Stimulated activated CD4-positive, alpha-beta T cell treated with anti-CD3 and anti-CD28 coated beads, TNF-alpha, amount 100 ng/mL, for 24 hours (primary cell): ENCODE measurements at regions not wholly inside any gene's neighbourhood (a gene's known extent, or its start where the extent isn't known, plus 50 kb on each side); places are given as distances from the start of the nearest gene placed in this dataset.
A peak's percentile ranks its signal among the peaks of the same experiment; 100 is the strongest.

Experiments
- DNase-seq, 3 experiments: peaks; one replicate each; pipeline ENCODE4 v3.0.0-alpha.2; 2020; ENCODE audit warnings: low read depth in 3 of 3

DNA sequence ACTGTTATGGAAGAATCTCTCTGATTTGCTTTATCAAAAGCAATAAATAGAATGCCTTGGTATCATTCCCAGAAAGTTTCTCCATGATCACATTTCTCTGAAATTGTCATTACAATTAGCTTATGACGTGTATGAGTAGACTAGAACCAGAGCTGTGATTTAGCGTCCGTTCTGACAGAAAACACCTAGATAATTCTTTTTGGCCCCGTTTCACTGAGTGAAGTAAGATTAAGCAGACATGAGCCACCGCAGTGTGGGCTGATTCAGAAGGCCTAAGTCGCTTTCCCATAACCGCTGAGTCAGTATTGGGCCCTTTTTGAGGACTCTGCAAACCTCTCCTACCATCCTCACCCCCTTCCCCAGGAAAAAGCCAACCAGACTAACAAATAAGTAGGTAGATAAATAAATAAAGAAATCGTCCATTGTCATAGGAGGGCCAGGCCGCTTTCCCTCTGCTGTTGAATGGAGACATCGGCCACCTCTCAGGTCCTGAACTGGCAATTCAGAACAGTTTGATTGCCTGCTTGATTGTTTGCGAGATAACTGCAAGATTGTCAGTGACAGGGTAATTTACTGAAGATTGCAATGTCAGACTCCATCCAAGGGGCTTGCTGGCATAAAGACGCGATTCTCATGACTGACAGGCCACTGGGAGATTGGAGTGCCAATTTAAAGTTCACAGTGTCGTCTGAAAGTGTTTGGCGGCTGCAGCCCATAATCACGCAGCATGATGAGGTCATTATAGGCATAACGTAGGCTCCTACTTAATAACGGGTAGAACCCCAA is 105.0 kb upstream of the WWC1 start:
- DNase-seq: no peak

- no peak for DNase-seq
Observed at GRCh38 chr5:168187614-168188013, 103.8 kb upstream of the WWC1 start.

GRCh38 chr5:168188182-168188581 is 103.3 kb upstream of the WWC1 start:
- no peak for DNase-seq

DNA sequence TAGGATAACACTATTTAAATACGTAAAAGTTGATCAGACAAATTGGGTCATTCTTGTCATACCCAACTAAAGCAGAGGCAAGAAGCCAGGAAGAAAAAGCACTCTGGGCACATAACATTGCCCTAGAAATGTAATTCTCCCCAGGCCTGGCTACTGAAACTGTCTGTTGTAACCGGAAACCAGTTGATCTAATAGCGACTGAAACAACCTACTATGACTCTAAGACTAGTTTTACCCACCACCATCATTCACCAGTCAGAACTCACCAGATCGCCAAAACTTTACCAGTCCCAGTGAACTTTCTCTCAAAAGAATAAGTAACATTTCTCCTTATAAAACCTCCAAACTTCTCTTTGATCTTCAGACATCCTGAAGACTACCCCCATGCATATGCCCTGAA is 99.3 kb upstream of the WWC1 start:
- DNase-seq: no peak

- DNase-seq: no peak
Observed at GRCh38 chr5:168193493-168194250, 97.8 kb upstream of the WWC1 start.

GRCh38 chr5:168195110-168195509 is 96.3 kb upstream of the WWC1 start:
- DNase-seq: no peak

GRCh38 chr5:168198359-168198758 is 93.1 kb upstream of the WWC1 start:
- no peak for DNase-seq

DNA sequence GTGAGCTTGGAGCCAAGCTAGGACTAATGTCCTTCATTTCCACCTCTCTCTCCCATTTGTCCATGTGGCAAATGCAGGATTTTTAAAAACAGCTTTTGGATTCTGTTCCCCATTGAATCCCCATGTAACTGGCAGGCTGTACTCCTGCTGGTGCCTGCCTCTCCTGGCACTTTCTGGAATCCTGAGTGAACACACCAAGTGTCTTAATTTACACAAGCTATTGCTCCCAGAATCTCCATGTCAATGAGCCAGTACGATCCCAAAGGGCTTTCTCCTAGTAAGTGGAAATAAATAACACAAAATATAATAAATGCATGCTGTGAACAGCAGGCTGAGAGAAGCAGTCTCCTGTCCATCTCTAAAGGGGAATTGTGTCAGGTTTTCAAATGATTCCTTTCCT is 88.4 kb upstream of the WWC1 start:
- no peak for DNase-seq

- no peak for DNase-seq
Observed at GRCh38 chr5:168204165-168204564, 87.3 kb upstream of the WWC1 start.

GRCh38 chr5:168207450-168208029 is 83.9 kb upstream of the WWC1 start:
- DNase-seq: no peak

DNA sequence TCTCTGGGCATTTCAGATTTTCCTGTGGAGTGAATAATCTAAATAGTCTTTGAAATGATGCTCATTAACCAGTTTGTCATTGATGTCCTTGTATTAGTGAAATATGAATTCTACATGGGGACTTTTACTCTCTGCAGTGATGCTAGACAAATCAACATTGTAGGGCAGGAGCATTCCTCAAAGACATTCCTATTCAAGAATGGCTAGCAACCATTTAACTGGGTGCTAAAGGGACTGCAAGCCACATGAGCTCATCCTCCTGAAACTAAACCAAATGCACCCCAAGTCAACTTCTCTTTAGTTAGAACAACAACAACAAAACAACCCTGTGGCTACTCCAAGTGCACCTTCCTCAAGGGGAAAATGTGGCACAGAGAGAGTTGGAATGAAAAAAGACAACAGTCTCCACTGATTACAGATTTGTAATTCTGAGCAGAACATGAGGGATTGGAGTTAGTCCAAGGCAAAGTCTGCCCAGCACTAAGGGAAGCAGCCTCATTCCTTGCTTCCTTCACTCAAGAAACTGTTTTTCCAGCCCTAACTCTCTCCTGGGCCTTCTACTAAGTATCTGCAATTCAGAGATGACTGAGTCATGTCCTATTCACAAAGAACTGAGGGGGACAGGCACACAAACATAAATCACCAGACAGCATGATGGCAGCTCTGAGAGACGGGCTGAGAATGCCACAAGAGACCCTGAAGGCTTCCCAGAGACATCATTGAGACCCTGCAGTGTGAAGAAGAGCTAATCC is 82.0 kb upstream of the WWC1 start:
- no peak for DNase-seq

DNA sequence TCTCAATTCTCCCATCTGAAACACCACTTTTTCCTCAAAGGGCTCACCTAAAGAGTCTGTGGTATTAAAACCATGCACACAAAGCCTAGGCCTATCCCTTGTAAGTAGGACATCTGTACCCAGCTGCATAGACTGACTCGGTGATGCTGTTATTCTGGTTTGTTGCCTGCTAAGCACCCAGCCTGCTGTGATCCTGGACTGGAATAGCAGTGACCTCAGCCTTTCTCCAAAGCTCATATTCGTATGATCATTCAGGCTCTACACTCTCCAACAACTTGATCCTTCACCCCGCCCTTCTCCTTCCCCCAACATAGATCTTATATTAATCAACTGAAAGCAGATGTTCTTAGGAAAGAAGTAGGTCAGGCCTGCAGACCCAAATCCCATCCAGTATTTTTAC is 81.4 kb upstream of the WWC1 start:
- no peak for DNase-seq

DNA sequence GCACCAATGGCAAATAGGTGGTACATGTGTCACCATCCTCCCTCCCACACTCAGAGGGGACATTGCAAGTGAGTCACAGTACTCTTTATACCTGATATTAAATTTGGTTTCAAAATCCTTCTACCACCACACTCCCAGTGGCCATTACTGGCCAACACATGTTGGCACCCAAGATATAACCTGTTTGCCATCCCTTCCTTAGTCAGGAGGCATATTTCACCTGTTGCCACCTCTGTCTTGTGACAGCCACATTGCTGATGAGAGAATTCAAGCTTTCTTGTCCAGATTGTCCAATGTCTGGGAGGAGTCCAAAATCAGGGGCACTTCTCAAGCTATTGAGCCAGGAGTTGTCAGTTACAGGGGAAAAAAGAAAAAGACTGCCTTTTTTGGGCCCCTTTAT is 80.2 kb upstream of the WWC1 start:
- no peak for DNase-seq

GRCh38 chr5:168211936-168212335 is 79.5 kb upstream of the WWC1 start:
- DNase-seq: no peak

DNA sequence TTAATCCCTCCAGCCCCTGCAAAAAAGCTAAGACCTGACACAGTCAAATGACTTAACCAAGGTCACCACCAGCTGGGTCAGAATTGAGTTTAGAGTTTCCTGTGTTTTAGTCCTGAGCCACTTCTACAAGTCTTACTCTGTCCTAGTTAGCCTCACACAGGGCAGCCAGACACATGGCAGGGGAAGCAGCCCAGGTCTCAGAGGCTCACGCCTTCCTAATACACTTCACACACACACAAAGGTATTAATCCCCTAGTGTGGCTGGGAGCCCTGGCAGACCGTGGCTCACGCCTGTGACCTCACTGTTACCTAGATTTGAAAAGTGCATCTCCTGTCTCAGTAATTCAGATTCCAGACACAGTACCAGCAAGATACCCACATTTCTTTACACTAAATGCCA is 77.4 kb upstream of the WWC1 start:
- no peak for DNase-seq

- DNase-seq: no peak
Observed at GRCh38 chr5:168214886-168215285, 76.6 kb upstream of the WWC1 start.

DNA sequence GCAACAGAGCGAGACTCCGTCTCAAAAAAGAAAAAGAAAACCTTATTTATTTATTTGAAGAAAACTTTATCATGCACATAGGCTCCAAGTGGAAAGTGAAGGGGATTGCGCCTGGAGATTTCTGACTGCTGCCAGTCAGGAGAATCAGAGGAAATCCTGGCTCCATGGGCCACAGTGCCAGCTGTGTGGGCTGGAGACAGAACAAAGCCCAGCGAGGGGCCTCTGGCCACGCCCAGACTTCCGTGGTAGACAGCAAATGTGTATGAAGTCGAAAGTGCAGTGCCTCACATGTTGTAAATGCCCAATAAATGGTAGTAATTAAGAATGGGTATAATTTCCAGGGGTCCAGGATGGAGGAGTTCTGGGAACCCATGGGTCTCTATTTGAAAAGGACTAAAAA is 75.8 kb upstream of the WWC1 start:
- DNase-seq: no peak

- no peak for DNase-seq
Observed at GRCh38 chr5:168216989-168217388, 74.5 kb upstream of the WWC1 start.

DNA sequence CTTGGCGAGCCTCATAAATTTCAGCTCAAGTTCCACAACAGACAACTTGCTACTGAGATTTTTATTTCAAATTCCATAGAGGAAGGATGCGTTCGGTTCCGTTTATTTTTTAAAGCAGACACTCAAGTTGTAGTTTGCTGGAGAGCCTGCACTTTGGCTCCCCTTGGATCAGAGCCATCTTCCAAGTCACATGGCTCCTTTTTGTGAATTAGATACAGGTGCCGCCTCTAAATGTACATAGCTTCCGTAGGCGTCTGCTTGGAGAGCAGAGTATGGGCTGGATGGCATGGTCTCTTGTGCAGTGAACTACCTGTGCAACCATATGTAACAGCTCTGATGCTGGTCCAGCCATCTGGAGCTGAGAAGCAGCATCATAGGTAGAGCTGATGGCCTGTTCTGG is 73.9 kb upstream of the WWC1 start:
- no peak for DNase-seq

- no peak for DNase-seq
Observed at GRCh38 chr5:168218746-168219145, 72.7 kb upstream of the WWC1 start.

GRCh38 chr5:168219515-168220410 is 71.7 kb upstream of the WWC1 start:
- peak; percentile 5 to 14 (median 7) for DNase-seq
